H1 (cell line): ENCODE measurements at regions not wholly inside any gene's neighbourhood (a gene's known extent, or its start where the extent isn't known, plus 50 kb on each side); places are given as distances from the start of the nearest gene placed in this dataset.

Experiments
- CTCF ChIA-PET: fragments of 300-600 bp; sonication (Branson Sonifier 250); formaldehyde crosslinking; loops from one replicate; lab custom pipeline; 2021; ENCODE audit not compliant: partially characterized antibody; lab: Charles Lee
- POLR2A ChIA-PET: fragments of 300-600 bp; sonication (Branson Sonifier 250); formaldehyde crosslinking; loops from one replicate; lab custom pipeline; 2021; ENCODE audit warnings: inconsistent platforms; ENCODE audit not compliant: partially characterized antibody; lab: Charles Lee
- DNase-seq, 2 experiments: peaks; one replicate each; pipeline versions ENCODE4 v3.0.0 to v3.0.0-alpha.2; 2010 to 2022; ENCODE audit warnings: low spot score in 2 of 2, low read depth in 1 of 2, mixed read lengths in 1 of 2
- FAIRE-seq: peaks from 2 replicates; lab custom pipeline; 2011; peaks lifted over from hg19 to GRCh38; lab: Jason Lieb, UNC
- H2AFZ ChIP-seq: 2 replicates; pipeline ENCODE4 v1.8.1; 2012; ENCODE audit warnings: low read length, inconsistent platforms
- H2AK5ac ChIP-seq: 2 replicates; pipeline ENCODE4 v1.6.1; 2013; ENCODE audit warnings: low read depth, low read length
- H2BK120ac ChIP-seq: replicated peaks from 2 replicates; pipeline ENCODE3; 2013; ENCODE audit warnings: low read depth, low read length, inconsistent platforms
- H2BK12ac ChIP-seq: 2 replicates; pipeline ENCODE4 v1.6.1; 2013; ENCODE audit warnings: low read depth, low read length
- H2BK15ac ChIP-seq: 2 replicates; pipeline ENCODE4 v1.6.1; 2013; ENCODE audit warnings: low read length
- H2BK20ac ChIP-seq: 2 replicates; pipeline ENCODE4 v1.6.1; 2013; ENCODE audit warnings: low read length
- H2BK5ac ChIP-seq: 2 replicates; pipeline ENCODE4 v1.6.1; 2013; ENCODE audit warnings: low read depth, low read length
- H3K14ac ChIP-seq: 2 replicates; pipeline ENCODE4 v1.6.1; 2013; ENCODE audit warnings: inconsistent platforms; ENCODE audit not compliant: insufficient read length
- H3K18ac ChIP-seq: 2 replicates; pipeline ENCODE4 v1.6.1; 2013; ENCODE audit warnings: low read length; ENCODE audit errors: extremely low read depth
- H3K23ac ChIP-seq: 2 replicates; pipeline ENCODE4 v1.6.1; 2013; ENCODE audit warnings: inconsistent platforms; ENCODE audit not compliant: insufficient read length
- H3K23me2 ChIP-seq: 2 replicates; pipeline ENCODE4 v1.6.1; 2013; ENCODE audit warnings: low read depth, low read length
- H3K27ac ChIP-seq: 2 replicates; pipeline ENCODE4 v1.6.1; 2011; ENCODE audit warnings: low read depth, low read length, inconsistent platforms
- H3K27me3 ChIP-seq, 4 experiments: replicated peaks in 1 of 4; 1 replicate in 1 of 4; 2 replicates in 3 of 4; pipeline versions ENCODE4 v1.6.1 to v1.8.1; 2011 to 2013; ENCODE audit warnings: low read length in 3 of 4, mild to moderate bottlenecking in 3 of 4, inconsistent platforms in 2 of 4, mixed read lengths in 2 of 4, moderate library complexity in 1 of 4; ENCODE audit not compliant: control insufficient read depth in 3 of 4, insufficient read depth in 3 of 4; ENCODE audit errors: extremely low read depth in 1 of 4
- H3K36me3 ChIP-seq, 4 experiments: 2 replicates each; pipeline versions ENCODE4 v1.6.1 to v1.8.1; 2011 to 2013; ENCODE audit warnings: mild to moderate bottlenecking in 4 of 4, low read length in 3 of 4, moderate library complexity in 2 of 4, control low read depth in 1 of 4, inconsistent platforms in 1 of 4; ENCODE audit not compliant: insufficient read depth in 4 of 4, control insufficient read depth in 2 of 4
- H3K4ac ChIP-seq: replicated peaks from 2 replicates; pipeline ENCODE3; 2013; ENCODE audit warnings: low read length, low read depth, mixed read lengths, inconsistent platforms; ENCODE audit not compliant: insufficient read length
- H3K4me1 ChIP-seq, 4 experiments: replicated peaks in 1 of 4; 1 replicate in 1 of 4; 2 replicates in 3 of 4; pipeline versions ENCODE4 v1.6.1 to v1.8.1; 2011 to 2013; ENCODE audit warnings: low read length in 3 of 4, inconsistent platforms in 2 of 4, mixed read lengths in 1 of 4; ENCODE audit not compliant: insufficient read depth in 4 of 4, control insufficient read depth in 3 of 4
- H3K4me2 ChIP-seq, 2 experiments: 2 replicates each; pipeline versions ENCODE4 v1.6.1 to v1.8.1; 2011 to 2013; ENCODE audit warnings: low read depth in 2 of 2, low read length in 2 of 2, control low read depth in 1 of 2, inconsistent platforms in 1 of 2, mild to moderate bottlenecking in 1 of 2; ENCODE audit not compliant: insufficient read depth in 1 of 2
- H3K4me3 ChIP-seq, 4 experiments: fragments of 200-600, 300-600 bp in 1 of 4; sonication (generic), shearing (Covaris generic), sonication (Bioruptor Twin) in 1 of 4; 2 replicates each; pipeline versions ENCODE4 v1.5.1 to v1.8.1; 2011 to 2016; ENCODE audit warnings: low read length in 4 of 4, low read depth in 3 of 4, control low read depth in 2 of 4, inconsistent platforms in 2 of 4, mild to moderate bottlenecking in 2 of 4, mixed read lengths in 1 of 4, moderate library complexity in 1 of 4; ENCODE audit not compliant: insufficient read depth in 2 of 4; ENCODE audit errors: extremely low read depth in 1 of 4
- H3K56ac ChIP-seq: replicated peaks from 2 replicates; pipeline ENCODE3; 2013; ENCODE audit warnings: low read depth, mild to moderate bottlenecking, mixed read lengths, low read length, inconsistent platforms; ENCODE audit not compliant: insufficient read length
- H3K79me1 ChIP-seq: 2 replicates; pipeline ENCODE4 v1.6.1; 2013; ENCODE audit warnings: low read depth, low read length, control low read depth
- H3K79me2 ChIP-seq, 2 experiments: 2 replicates each; pipeline versions ENCODE4 v1.6.1 to v1.8.1; 2012 to 2013; ENCODE audit warnings: low read length in 2 of 2, mild to moderate bottlenecking in 2 of 2, inconsistent platforms in 1 of 2; ENCODE audit not compliant: insufficient read depth in 2 of 2, control insufficient read depth in 1 of 2
- H3K9ac ChIP-seq, 4 experiments: replicated peaks in 1 of 4; 1 replicate in 1 of 4; 2 replicates in 3 of 4; pipeline versions ENCODE4 v1.6.1 to v1.8.1; 2011 to 2013; ENCODE audit warnings: low read depth in 3 of 4, low read length in 3 of 4, control low read depth in 2 of 4, mild to moderate bottlenecking in 2 of 4, moderate library complexity in 2 of 4, inconsistent platforms in 1 of 4; ENCODE audit errors: extremely low read depth in 1 of 4
- H3K9me3 ChIP-seq, 2 experiments: 2 replicates each; pipeline versions ENCODE4 v1.6.1 to v1.8.1; 2012 to 2013; ENCODE audit warnings: mild to moderate bottlenecking in 2 of 2, moderate library complexity in 2 of 2, control low read depth in 1 of 2, inconsistent platforms in 1 of 2, low read depth in 1 of 2, low read length in 1 of 2, mixed read lengths in 1 of 2; ENCODE audit not compliant: insufficient read depth in 2 of 2
- H4K20me1 ChIP-seq, 2 experiments: replicated peaks in 1 of 2; 2 replicates each; pipeline versions ENCODE3 to v1.8.1; 2011 to 2013; ENCODE audit warnings: inconsistent platforms in 2 of 2, low read length in 2 of 2, mild to moderate bottlenecking in 1 of 2; ENCODE audit not compliant: insufficient read depth in 2 of 2, control insufficient read depth in 1 of 2
- H4K5ac ChIP-seq: 2 replicates; pipeline ENCODE4 v1.6.1; 2013; ENCODE audit warnings: low read length, low read depth, mixed read lengths, inconsistent platforms; ENCODE audit not compliant: insufficient read length
- H4K8ac ChIP-seq: 2 replicates; pipeline ENCODE4 v1.8.0; 2013; ENCODE audit warnings: mild to moderate bottlenecking, moderate library complexity, low read length, inconsistent platforms; ENCODE audit not compliant: insufficient read depth; ENCODE audit errors: extremely low read depth
- H4K91ac ChIP-seq: replicated peaks from 2 replicates; pipeline ENCODE3; 2013; ENCODE audit warnings: low read length, mixed read lengths, inconsistent platforms; ENCODE audit not compliant: insufficient read length
- JUN ChIP-seq: IDR thresholded peaks from 2 replicates; pipeline ENCODE4 v1.6.1; 2011; ENCODE audit warnings: low read depth, mild to moderate bottlenecking, improper control_type of control experiment, low read length
- SIX5 ChIP-seq: IDR thresholded peaks from 2 replicates; pipeline ENCODE4 v1.6.1; 2011; ENCODE audit warnings: mild to moderate bottlenecking, low read depth, low read length
- WGBS, 2 experiments: shearing (Covaris generic) in 1 of 2; methylation state at CpG; one replicate each; pipeline versions ENCODE4 v1.1.6 to v1.1.7; 2013 to 2015; ENCODE audit warnings: low lambda C conversion rate in 2 of 2, mixed read lengths in 2 of 2, inconsistent platforms in 1 of 2, low coverage in 1 of 2, missing lambda C conversion rate in 1 of 2; ENCODE audit not compliant: insufficient replicate concordance in 2 of 2, insufficient coverage in 1 of 2, insufficient read length in 1 of 2; ENCODE audit errors: extremely low coverage in 1 of 2, missing lambda C conversion rate in 1 of 2; 5-methylcytosine and 5-hydroxymethylcytosine counted together

GRCh38 chr13:85223883-85224656 is 575.1 kb downstream of the SLITRK6 start:
- Histone ChIP-seq H2BK12ac (no peak overlapping the region), H3K79me1 (no peaks in the 10 kb centered on the region), H2BK5ac (no peak overlapping the region), H3K4me1 (no peaks in the 10 kb centered on the region), H4K8ac (no peak overlapping the region), H3K27me3 (no peaks in the 10 kb centered on the region), H3K4me2 (no peak overlapping the region), H3K27ac (no peak overlapping the region), H3K23me2 (no peaks in the 10 kb centered on the region), H3K9ac (no peak overlapping the region), H4K5ac (no peak overlapping the region), H3K18ac (no peak overlapping the region), H3K23ac (no peak overlapping the region), H3K14ac (no peak overlapping the region), H3K4ac (no peak overlapping the region), H3K36me3 (no peaks in the 10 kb centered on the region), H3K9me3 (no peaks in the 10 kb centered on the region), H3K4me3 (no peak overlapping the region), H2BK20ac (no peak overlapping the region), H2AFZ (no peak overlapping the region), H2BK15ac (no peak overlapping the region), H4K20me1 (no peaks in the 10 kb centered on the region), H2BK120ac (no peak overlapping the region), H4K91ac (no peak overlapping the region), H2AK5ac (no peak overlapping the region), H3K56ac (no peak overlapping the region), H3K79me2 (no peaks in the 10 kb centered on the region)
- ChIA-PET POLR2A (no interaction called here), CTCF (no interaction called here)
- no peak for TF ChIP-seq JUN
- TF ChIP-seq SIX5: no peak
- DNase-seq: no peak
- FAIRE-seq: no peak
- 88% methylated on average over 4 of the region's 4 CpGs; no CpG with 5 or more reads in 1 of the 2 experiments for WGBS, 2 experiments
